ENCODE measurements at regions not wholly inside any gene's neighbourhood (a gene's known extent, or its start where the extent isn't known, plus 50 kb on each side); places are given as distances from the start of the nearest gene placed in this dataset.
"Not testable (repeated sequence)": the region's sequence is repeated elsewhere in the genome, so short reads cannot be mapped to it uniquely, and the experiment has no call there.

- H3K9me3 ChIP-seq, result no peaks in the 10 kb centered on the region
- no peaks in the 10 kb centered on the region for H3K36me3 ChIP-seq
- no peak overlapping the region for H3K4me3 ChIP-seq (ENCODE audit: low read depth in 1 of 2, low read length in 1 of 2)
- H3K27ac ChIP-seq, result no peak overlapping the region
- H3K4me1 ChIP-seq (ENCODE audit: control insufficient read depth in 1 of 2, insufficient read depth in 1 of 2, low read depth in 1 of 2, low read length in 1 of 2), result no peaks in the 10 kb centered on the region
- no peak for TF ChIP-seq CTCF (IDR thresholded peaks at IDR 0.05)
- H3K27me3 ChIP-seq, result no peaks in the 10 kb centered on the region
Observed at GRCh38 chr4:188346171-188346809, 207.0 kb downstream of the TRIML1 start.

- H3K9me3 ChIP-seq, result no peaks in the 10 kb centered on the region
- no peak overlapping the region for H3K27ac ChIP-seq
- H3K27me3 ChIP-seq, result no peaks in the 10 kb centered on the region
- H3K4me1 ChIP-seq (ENCODE audit: control insufficient read depth in 1 of 2, insufficient read depth in 1 of 2, low read depth in 1 of 2, low read length in 1 of 2), result no peaks in the 10 kb centered on the region
- TF ChIP-seq CTCF (IDR thresholded peaks at IDR 0.05), result no peak
- no peaks in the 10 kb centered on the region for H3K36me3 ChIP-seq
- no peak overlapping the region for H3K4me3 ChIP-seq (ENCODE audit: low read depth in 1 of 2, low read length in 1 of 2)
Observed at GRCh38 chr4:188347339-188347738, 208.1 kb downstream of the TRIML1 start.

- H3K27me3 ChIP-seq; H3K27ac ChIP-seq; H3K4me3 ChIP-seq (ENCODE audit: low read depth in 1 of 2, low read length in 1 of 2); H3K36me3 ChIP-seq; H3K4me1 ChIP-seq (ENCODE audit: control insufficient read depth in 1 of 2, insufficient read depth in 1 of 2, low read depth in 1 of 2, low read length in 1 of 2); H3K9me3 ChIP-seq: not testable (repeated sequence)
Observed at GRCh38 chr4:188349569-188349968, 210.3 kb downstream of the TRIML1 start.

- Histone ChIP-seq H3K27ac (no peak overlapping the region), H3K4me3 (ENCODE audit: low read depth in 1 of 2, low read length in 1 of 2) (no peak overlapping the region), H3K9me3 (no peaks in the 10 kb centered on the region), H3K27me3 (no peaks in the 10 kb centered on the region), H3K36me3 (no peaks in the 10 kb centered on the region), H3K4me1 (ENCODE audit: control insufficient read depth in 1 of 2, insufficient read depth in 1 of 2, low read depth in 1 of 2, low read length in 1 of 2) (no peaks in the 10 kb centered on the region)
- TF ChIP-seq CTCF (IDR thresholded peaks at IDR 0.05), result no peak
Observed at GRCh38 chr4:188363196-188363595, 224.0 kb downstream of the TRIML1 start.

GRCh38 chr4:188370777-188371176 is 231.5 kb downstream of the TRIML1 start:
- H3K36me3 ChIP-seq, result no peaks in the 10 kb centered on the region
- no peak for TF ChIP-seq CTCF (IDR thresholded peaks at IDR 0.05)
- H3K27ac ChIP-seq, result no peak overlapping the region
- H3K9me3 ChIP-seq, result no peaks in the 10 kb centered on the region
- no peaks in the 10 kb centered on the region for H3K4me1 ChIP-seq (ENCODE audit: control insufficient read depth in 1 of 2, insufficient read depth in 1 of 2, low read depth in 1 of 2, low read length in 1 of 2)
- H3K27me3 ChIP-seq, result no peaks in the 10 kb centered on the region
- no peak overlapping the region for H3K4me3 ChIP-seq (ENCODE audit: low read depth in 1 of 2, low read length in 1 of 2)

GRCh38 chr4:188372058-188372457 is 232.8 kb downstream of the TRIML1 start:
- no peak for TF ChIP-seq CTCF (IDR thresholded peaks at IDR 0.05)
- no peaks in the 10 kb centered on the region for H3K4me1 ChIP-seq (ENCODE audit: control insufficient read depth in 1 of 2, insufficient read depth in 1 of 2, low read depth in 1 of 2, low read length in 1 of 2)
- no peaks in the 10 kb centered on the region for H3K27me3 ChIP-seq
- H3K36me3 ChIP-seq, result no peaks in the 10 kb centered on the region
- no peaks in the 10 kb centered on the region for H3K9me3 ChIP-seq
- H3K27ac ChIP-seq, result no peak overlapping the region
- H3K4me3 ChIP-seq (ENCODE audit: low read depth in 1 of 2, low read length in 1 of 2), result no peak overlapping the region

Measured in neutrophil (primary cell).